Stomach smooth muscle (tissue), 2 donors: ENCODE measurements at regions not wholly inside any gene's neighbourhood (a gene's known extent, or its start where the extent isn't known, plus 50 kb on each side); places are given as distances from the start of the nearest gene placed in this dataset.

ENCODE experiments used
- H3K27ac ChIP-seq: one replicate; pipeline ENCODE4 v1.7.0; 2013; ENCODE audit warnings: mild to moderate bottlenecking, low read length, inconsistent platforms
- H3K27me3 ChIP-seq, 2 donors: one replicate each; pipeline ENCODE4 v1.7.0; 2013; ENCODE audit warnings: low read length in 2 of 2; ENCODE audit not compliant: insufficient read depth in 2 of 2, control insufficient read depth in 1 of 2
- H3K36me3 ChIP-seq, 2 donors: one replicate each; pipeline ENCODE4 v1.7.0; 2013; ENCODE audit warnings: low read length in 2 of 2; ENCODE audit not compliant: control insufficient read depth in 2 of 2, insufficient read depth in 2 of 2
- H3K4me1 ChIP-seq: one replicate; pipeline ENCODE4 v1.7.0; 2013; ENCODE audit warnings: low read length; ENCODE audit not compliant: control insufficient read depth, insufficient read depth
- H3K4me3 ChIP-seq, 2 donors: one replicate each; pipeline ENCODE4 v1.7.0; 2013; ENCODE audit warnings: low read length in 2 of 2
- H3K9ac ChIP-seq, 2 donors: one replicate each; pipeline ENCODE4 v1.7.0; 2013; ENCODE audit warnings: low read length in 2 of 2, mild to moderate bottlenecking in 1 of 2
- H3K9me3 ChIP-seq, 2 donors: one replicate each; pipeline ENCODE4 v1.7.0; 2013; ENCODE audit warnings: low read length in 2 of 2; ENCODE audit not compliant: control insufficient read depth in 2 of 2
- donor health status: healthy.
- donor health status: Pancreatic carcinoma.

DNA sequence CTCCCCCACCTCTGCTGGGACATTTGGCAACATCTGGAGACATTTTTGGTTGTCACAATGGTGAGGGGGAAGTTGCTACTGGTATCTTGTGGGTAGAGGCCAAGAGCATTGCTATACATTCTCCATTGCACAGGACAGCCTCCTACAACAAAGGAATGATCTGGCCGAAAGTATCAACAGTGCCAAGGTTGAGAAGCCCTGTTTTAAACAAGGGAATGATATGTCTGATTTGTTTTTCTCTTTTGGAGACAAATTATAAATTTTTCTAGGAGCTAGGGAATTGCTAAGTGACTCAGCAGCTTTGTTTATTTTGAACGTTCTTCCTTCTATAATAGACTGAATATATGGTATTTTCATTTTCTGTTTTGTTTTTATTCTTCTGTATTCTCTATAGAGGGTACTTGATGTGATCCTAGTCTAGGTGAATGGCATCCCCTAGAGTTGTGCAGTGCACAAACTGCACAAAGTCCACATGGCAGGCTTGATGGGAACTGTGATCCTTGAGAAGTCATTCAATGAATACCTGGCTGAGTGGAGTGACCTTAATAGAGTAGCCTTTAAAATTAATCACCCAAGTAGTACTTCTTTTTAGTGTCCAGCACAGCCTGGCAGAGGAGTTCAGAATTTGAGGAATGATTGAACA is 288.6 kb upstream of the USP24 start:
- H3K36me3 ChIP-seq, result no peaks in the 10 kb centered on the region
- H3K4me3 ChIP-seq, result no peak overlapping the region
- H3K9ac ChIP-seq, result no peak overlapping the region
- peaks cover 17% of the 10 kb centered on the region for H3K4me1 ChIP-seq
- no peaks in the 10 kb centered on the region for H3K9me3 ChIP-seq
- H3K27me3 ChIP-seq, result no peaks in the 10 kb centered on the region
- peak overlapping the region; percentile 24 for H3K27ac ChIP-seq

DNA sequence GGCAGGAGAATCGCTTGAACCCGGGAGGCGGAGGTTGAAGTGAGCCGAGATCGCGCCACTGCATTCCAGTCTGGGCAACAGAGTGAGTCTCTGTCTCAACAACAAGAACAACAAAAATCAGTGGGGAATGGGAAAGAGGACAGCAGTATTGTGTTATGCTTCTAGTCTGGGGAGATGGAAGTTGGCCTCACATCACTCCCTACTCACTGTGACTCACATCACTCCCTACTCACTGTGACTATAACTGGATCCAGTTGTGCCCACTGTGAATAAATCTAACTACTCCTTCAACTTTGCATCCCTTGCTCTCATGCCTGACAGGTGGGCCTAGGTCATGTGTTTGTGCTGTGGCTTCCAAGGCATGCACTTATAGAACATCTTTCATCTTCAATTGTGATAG is 285.4 kb upstream of the USP24 start:
- Histone ChIP-seq H3K27ac (no peak overlapping the region), H3K9me3 (no peaks in the 10 kb centered on the region), H3K9ac (no peak overlapping the region), H3K36me3 (no peaks in the 10 kb centered on the region), H3K4me1 (peaks cover 17% of the 10 kb centered on the region), H3K27me3 (no peaks in the 10 kb centered on the region), H3K4me3 (no peak overlapping the region)

DNA sequence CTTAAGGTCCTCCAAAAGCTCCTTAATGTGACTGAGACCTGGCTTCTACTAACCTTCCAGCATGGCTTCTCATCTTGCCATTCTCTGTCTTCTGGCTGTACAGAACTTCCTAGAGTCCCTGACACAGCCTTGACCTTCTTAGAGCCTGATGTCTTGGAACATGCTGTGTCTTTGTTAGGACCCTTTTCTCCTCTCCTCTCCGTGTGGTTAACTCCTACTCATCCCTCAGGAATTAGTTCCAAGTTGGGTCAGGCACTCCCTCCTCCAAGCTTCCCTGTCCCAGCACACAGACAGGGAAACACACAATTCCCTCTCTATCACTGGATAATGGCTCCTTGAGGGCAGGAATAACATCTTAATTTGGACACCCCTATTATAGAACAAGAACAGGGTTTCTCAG is 275.4 kb upstream of the USP24 start:
- Histone ChIP-seq H3K9me3 (no peaks in the 10 kb centered on the region), H3K9ac (no peak overlapping the region), H3K4me1 (no peaks in the 10 kb centered on the region), H3K4me3 (no peak overlapping the region), H3K27me3 (no peaks in the 10 kb centered on the region), H3K27ac (no peak overlapping the region), H3K36me3 (no peaks in the 10 kb centered on the region)

- Histone ChIP-seq H3K27me3 (no peaks in the 10 kb centered on the region), H3K27ac (no peak overlapping the region), H3K4me1 (no peaks in the 10 kb centered on the region), H3K4me3 (no peak overlapping the region), H3K36me3 (no peaks in the 10 kb centered on the region), H3K9ac (no peak overlapping the region), H3K9me3 (no peaks in the 10 kb centered on the region)
Measured at GRCh38 chr1:55484173-55484572, 269.0 kb upstream of the USP24 start.

DNA sequence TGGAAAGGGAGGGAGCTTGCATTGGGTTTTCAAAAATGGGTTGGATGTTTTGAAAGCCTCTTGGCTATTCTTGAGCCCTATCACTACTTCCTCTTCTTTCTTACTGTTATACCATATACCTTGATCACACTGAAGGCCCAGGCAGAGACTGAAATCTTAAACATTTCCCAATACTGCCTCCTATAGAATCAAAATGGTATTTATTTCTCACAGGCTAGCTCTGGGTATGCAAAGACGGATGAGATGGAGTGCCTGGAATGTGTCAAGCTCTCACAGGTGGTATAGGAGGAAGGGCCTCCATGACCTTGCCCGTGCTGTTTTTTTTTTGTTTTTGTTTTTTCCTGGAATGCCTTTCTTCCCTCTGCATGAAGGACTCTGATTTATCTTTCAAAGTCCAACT is 268.4 kb upstream of the USP24 start:
- Histone ChIP-seq H3K27ac (no peak overlapping the region), H3K4me3 (no peak overlapping the region), H3K36me3 (no peaks in the 10 kb centered on the region), H3K4me1 (no peaks in the 10 kb centered on the region), H3K27me3 (no peaks in the 10 kb centered on the region), H3K9ac (no peak overlapping the region), H3K9me3 (no peaks in the 10 kb centered on the region)

DNA sequence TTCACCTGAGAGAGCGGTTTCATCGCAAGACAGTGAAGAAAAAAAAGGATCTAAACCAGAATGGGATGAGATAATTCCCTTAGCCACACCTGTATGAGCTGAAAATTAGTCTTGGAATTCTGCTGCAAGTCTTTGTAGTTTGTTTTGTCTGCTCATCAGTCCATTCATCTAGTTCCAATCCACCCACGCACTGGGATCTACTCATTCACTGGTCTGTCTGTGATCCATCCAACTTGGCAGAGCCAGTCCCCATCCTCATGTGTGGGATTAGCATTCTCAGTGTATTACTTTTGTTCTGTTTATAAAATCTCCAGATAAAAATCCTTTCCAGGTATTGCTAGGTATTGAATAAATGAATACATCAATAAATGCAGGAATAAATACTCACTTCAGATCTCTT is 266.5 kb upstream of the USP24 start:
- no peaks in the 10 kb centered on the region for H3K36me3 ChIP-seq
- H3K4me1 ChIP-seq, result no peaks in the 10 kb centered on the region
- no peaks in the 10 kb centered on the region for H3K27me3 ChIP-seq
- H3K9me3 ChIP-seq, result no peaks in the 10 kb centered on the region
- no peak overlapping the region for H3K4me3 ChIP-seq
- H3K27ac ChIP-seq, result no peak overlapping the region
- H3K9ac ChIP-seq, result no peak overlapping the region

DNA sequence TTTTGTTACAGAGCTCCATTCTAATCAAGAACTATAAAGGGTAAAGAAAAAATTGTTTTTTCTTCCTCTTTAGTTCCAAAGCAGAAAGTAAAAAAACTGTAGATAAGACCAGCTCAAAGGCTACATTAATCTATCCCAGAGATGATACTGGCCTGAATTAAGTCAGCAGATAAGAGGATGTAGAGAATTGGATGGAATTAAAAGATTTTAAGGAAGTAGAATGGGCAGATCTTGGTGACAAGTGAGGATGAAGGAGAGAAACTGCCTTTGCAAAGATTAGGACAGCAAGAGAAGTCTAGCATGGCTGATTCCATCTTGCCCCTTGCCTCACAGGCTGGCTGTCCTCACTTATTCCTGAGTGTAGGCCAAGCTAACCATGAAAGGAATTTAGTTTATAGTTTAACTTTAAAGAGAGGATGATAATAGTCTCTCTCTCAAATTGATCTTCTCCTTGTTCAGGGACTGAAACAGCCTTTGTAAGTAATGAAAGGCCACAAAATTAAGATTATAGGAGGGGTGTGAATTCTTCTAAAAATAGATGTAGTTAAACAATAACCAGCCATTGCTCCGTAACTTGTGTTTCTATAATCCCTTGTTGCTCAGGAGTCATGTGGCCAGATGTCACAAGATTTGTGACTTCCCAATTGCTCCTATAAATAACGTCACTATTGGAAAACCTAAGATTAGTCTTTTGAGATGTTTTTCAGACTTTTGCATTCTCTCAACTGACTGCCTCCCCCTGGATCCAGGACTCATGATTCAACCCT is 265.0 kb upstream of the USP24 start:
- Histone ChIP-seq H3K27me3 (peaks cover 0 to under 1% of the 10 kb centered on the region in 2 donors), H3K27ac (no peak overlapping the region), H3K4me3 (no peak overlapping the region), H3K36me3 (no peaks in the 10 kb centered on the region), H3K4me1 (no peaks in the 10 kb centered on the region), H3K9ac (no peak overlapping the region), H3K9me3 (no peaks in the 10 kb centered on the region)

- no peaks in the 10 kb centered on the region for H3K9me3 ChIP-seq
- H3K27ac ChIP-seq, result no peak overlapping the region
- no peaks in the 10 kb centered on the region for H3K4me1 ChIP-seq
- H3K27me3 ChIP-seq, result peaks cover 0 to 2% of the 10 kb centered on the region in 2 donors
- no peak overlapping the region for H3K9ac ChIP-seq
- no peaks in the 10 kb centered on the region for H3K36me3 ChIP-seq
- H3K4me3 ChIP-seq, result no peak overlapping the region
Measured at GRCh38 chr1:55478742-55479141, 263.6 kb upstream of the USP24 start.

GRCh38 chr1:55477953-55478352 is 262.8 kb upstream of the USP24 start:
- Histone ChIP-seq H3K36me3 (no peaks in the 10 kb centered on the region), H3K4me3 (no peak overlapping the region), H3K9ac (no peak overlapping the region), H3K27ac (no peak overlapping the region), H3K4me1 (no peaks in the 10 kb centered on the region), H3K27me3 (peaks cover 0 to 2% of the 10 kb centered on the region in 2 donors), H3K9me3 (no peaks in the 10 kb centered on the region)

- peaks cover 0 to 2% of the 10 kb centered on the region in 2 donors for H3K27me3 ChIP-seq
- H3K9me3 ChIP-seq, result no peaks in the 10 kb centered on the region
- H3K4me3 ChIP-seq, result no peak overlapping the region
- no peak overlapping the region for H3K27ac ChIP-seq
- H3K9ac ChIP-seq, result no peak overlapping the region
- H3K4me1 ChIP-seq, result no peaks in the 10 kb centered on the region
- H3K36me3 ChIP-seq, result no peaks in the 10 kb centered on the region
Measured at GRCh38 chr1:55476445-55477015, 261.4 kb upstream of the USP24 start.
